Inflammatory macrophage treated with lipopolysaccharide for 4 hours (primary cell): ENCODE measurements at regions not wholly inside any gene's neighbourhood (a gene's known extent, or its start where the extent isn't known, plus 50 kb on each side); places are given as distances from the start of the nearest gene placed in this dataset.

Experiments used
- DNase-seq: peaks from one replicate; pipeline ENCODE4 v3.0.0-alpha.2; 2020

DNA sequence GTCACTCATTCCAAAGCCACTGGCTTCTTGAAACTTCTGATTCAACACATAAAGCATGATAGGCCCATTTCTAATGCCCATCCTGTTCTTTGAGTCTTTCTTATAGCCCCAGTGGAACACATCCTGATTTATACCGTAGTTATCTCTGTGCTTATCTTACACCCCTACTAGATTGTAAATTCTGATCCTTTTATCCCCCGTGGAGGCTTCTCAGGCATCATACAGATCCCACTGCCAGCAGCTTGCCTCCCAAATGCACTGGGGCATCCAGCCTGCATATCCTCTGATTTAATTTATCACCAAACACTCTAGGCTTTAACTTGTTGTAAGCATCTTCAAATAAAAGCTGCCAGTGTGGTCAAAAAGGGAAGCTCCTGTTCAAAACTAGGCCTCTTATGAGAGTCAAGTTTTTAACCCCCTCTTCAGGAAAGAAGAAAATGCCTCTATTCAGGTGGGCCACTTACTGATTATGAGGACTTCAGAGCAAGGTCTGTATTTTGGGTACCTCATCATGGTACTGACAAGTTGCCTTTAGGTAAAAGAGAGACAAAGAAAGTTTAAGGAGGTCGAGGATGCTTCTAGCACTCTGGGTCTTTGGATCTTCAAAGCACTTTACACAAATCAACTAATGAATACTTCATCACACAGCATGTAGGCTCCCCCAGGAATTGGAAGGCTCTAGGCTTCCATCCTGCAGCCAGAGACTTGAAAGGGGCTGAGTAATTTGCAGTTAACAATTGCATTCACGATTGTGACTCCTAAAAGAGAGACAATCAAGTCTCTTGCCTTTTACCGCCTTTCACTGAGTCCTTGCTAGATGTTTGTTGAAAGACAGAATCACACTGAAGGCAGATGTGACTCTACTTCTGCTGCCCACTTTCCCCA lies 95.8 kb upstream of the LDB2 start:
- DNase-seq, result no peak

DNA sequence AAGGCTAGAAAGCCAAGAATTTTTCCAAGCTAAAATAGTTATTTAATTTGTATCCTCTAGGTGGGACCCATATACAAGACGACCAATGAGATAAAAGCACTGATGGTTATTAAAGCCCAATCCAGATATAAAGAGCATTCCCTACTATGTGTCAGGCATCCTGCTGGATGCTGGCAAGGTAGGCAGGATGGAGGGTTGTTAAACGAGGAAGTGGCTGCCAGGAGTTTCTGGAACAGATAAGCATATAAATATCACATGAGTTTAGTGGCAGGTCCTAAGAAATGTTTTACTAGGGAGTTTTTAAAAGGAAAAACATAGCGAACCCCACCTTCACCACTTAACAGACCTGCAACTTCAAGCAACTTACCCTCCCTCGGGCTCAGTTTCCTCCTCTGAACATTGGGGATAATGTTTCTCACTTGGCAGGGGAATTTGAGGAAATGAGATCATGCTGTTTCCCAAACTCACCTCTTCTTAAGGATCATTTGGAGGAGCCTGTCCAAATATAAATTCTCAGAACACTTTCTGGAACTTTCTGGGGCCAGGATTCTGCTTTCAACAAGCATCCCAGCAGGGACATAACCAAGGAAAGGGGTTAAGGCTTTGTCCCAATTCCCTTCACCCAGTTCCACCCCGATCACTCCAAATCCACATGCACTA lies 94.3 kb upstream of the LDB2 start:
- DNase-seq, result no peak

DNA sequence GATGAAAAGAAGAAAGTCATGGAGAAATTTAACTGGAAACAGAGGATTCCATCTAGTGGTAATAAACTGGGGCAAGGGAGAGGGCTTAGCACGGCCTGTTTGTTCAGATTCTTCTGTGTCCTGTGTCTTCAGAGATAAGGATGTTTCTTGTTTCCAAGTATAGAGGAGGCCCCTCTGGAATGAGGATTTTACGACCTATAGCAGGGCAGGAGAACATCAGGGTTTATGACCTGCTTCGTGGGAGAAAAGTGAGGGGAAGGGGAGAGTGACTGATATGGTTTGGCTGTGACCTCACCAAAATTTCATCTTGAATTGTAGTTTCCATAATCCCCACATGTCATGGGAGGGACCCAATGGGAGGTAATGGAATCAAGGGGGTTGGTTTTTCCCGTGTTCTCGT lies 93.0 kb upstream of the LDB2 start:
- no peak for DNase-seq

DNA sequence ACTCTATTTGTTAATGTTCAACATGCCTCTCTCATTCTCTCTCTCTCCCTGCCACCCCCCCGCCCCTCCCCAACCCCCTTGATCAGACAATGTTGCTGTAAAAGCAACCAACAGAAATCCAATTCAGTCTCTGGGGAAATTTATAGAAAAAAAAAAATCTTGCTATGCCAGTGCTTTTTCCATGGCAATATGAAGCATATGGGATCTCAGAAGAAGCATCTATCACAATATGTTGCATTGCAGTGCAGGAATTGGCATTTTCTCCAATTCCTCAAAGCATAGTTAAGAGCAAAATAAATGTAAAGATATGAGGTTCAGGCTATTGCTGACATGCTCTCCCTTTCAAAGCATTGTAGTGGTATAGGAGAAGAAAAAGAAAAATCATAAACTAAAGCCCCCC lies 90.9 kb upstream of the LDB2 start:
- no peak for DNase-seq

DNA sequence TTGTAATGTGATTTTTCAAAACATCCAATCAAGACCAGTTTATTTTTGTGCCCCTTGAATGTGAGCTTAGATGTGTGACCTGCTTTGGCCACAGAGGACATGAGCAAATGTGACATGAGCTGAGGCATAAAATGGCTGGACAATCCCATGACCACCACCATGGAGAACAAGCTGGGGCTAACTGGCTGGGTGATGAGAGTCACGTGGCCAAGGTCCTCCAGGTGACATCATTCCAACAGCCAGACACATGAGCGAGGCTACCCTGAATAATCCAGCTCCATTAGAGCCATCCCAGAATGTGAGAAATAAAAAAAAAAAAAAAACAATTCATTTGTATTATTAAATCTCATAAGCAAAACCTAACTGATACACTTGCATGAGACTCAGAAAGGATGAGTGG lies 90.4 kb upstream of the LDB2 start:
- no peak for DNase-seq

- no peak for DNase-seq
Observed at GRCh38 chr4:16977081-16977480, 78.6 kb upstream of the LDB2 start.

GRCh38 chr4:16969696-16970135 lies 71.3 kb upstream of the LDB2 start:
- no peak for DNase-seq

DNA sequence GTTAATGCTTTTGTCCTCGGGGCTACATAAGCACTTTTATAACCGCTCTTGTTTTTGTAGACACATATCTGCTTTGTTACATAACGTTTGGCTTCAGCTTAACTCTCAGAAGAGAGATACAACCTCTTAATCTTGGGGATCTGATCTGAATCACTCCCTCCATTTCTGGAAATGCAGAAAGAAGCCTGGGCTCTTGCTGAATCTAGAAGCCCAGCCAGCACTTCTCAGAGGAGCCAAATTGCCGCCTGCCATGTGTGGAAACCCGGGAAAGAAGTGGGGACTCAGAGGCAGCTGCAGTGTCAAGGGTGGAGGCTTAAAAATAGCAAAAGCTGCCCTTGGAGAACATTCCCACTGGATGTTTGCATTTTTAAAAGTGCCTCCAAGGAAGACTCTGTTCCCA lies 69.3 kb upstream of the LDB2 start:
- DNase-seq, result no peak

DNA sequence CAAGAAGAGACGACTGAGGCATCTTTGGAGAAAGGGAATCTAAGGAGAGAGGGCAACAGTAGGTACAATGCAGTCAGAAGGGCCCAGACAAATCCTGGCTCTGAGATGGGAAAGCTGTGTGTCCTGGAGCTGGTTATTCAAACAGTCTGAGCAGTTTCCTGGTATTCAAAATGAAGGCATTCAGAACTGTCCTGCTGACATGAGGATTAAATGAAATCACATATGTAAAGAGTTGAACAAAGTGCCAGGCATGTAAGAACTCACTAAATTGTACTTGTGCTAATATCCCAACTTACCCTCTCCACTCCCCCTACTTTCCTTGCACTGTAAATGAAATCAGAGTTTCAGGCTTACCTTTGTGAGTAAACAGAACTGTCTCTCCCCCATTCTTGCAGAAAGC lies 60.9 kb upstream of the LDB2 start:
- no peak for DNase-seq

- DNase-seq, result no peak
Observed at GRCh38 chr4:16952896-16953630, 54.6 kb upstream of the LDB2 start.

GRCh38 chr4:16952462-16952871 lies 54.0 kb upstream of the LDB2 start:
- DNase-seq, result no peak
